ENCODE measurements at regions not wholly inside any gene's neighbourhood (a gene's known extent, or its start where the extent isn't known, plus 50 kb on each side); places are given as distances from the start of the nearest gene placed in this dataset.

- peaks cover 54% of the 10 kb centered on the region for H3K4me1 ChIP-seq (ENCODE audit: insufficient read depth, low read length)
- H3K27me3 ChIP-seq (ENCODE audit: insufficient read depth, low read length, poor library complexity) = no peaks in the 10 kb centered on the region
- ATAC-seq (ENCODE audit: insufficient read depth, low read depth) = peak; percentile 52
- H3K27ac ChIP-seq (ENCODE audit: low read length) = peak overlapping the region; percentile 10
- H3K36me3 ChIP-seq (ENCODE audit: insufficient read depth, low read length) = no peaks in the 10 kb centered on the region
- H3K79me2 ChIP-seq (ENCODE audit: insufficient read depth, low read length) = no peaks in the 10 kb centered on the region
- H3K4me2 ChIP-seq (ENCODE audit: insufficient read depth, low read length) = no peak overlapping the region
- no peak overlapping the region for H3K9ac ChIP-seq (ENCODE audit: low read depth, low read length)
- no peaks in the 10 kb centered on the region for H4K20me1 ChIP-seq (ENCODE audit: insufficient read depth, low read length)
- no peak for DNase-seq
- H3K4me3 ChIP-seq (ENCODE audit: low read depth in 1 of 2, low read length in 2 of 2) = no peak overlapping the region
- TF ChIP-seq, protein P1, sequence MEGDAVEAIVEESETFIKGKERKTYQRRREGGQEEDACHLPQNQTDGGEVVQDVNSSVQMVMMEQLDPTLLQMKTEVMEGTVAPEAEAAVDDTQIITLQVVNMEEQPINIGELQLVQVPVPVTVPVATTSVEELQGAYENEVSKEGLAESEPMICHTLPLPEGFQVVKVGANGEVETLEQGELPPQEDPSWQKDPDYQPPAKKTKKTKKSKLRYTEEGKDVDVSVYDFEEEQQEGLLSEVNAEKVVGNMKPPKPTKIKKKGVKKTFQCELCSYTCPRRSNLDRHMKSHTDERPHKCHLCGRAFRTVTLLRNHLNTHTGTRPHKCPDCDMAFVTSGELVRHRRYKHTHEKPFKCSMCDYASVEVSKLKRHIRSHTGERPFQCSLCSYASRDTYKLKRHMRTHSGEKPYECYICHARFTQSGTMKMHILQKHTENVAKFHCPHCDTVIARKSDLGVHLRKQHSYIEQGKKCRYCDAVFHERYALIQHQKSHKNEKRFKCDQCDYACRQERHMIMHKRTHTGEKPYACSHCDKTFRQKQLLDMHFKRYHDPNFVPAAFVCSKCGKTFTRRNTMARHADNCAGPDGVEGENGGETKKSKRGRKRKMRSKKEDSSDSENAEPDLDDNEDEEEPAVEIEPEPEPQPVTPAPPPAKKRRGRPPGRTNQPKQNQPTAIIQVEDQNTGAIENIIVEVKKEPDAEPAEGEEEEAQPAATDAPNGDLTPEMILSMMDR (IDR thresholded peaks at IDR 0.05; ENCODE audit: borderline replicate concordance, extremely low read depth, low read length, poor library complexity, severe bottlenecking) = no peak
- no peak for TF ChIP-seq EZH2 (IDR thresholded peaks at IDR 0.05; ENCODE audit: borderline replicate concordance, low read depth, low read length, severe bottlenecking)
- no peaks in the 10 kb centered on the region for H3K9me3 ChIP-seq (ENCODE audit: insufficient read depth, low read length, severe bottlenecking)
- H2AFZ ChIP-seq (ENCODE audit: low read depth, low read length) = 0 out of 2 replicates have a peak overlapping the region, but pooled peaks have one; percentile 3
Measured at GRCh38 chr10:4649886-4650508, 176.0 kb upstream of the AKR1E2 start.

- Histone ChIP-seq H3K4me2 (ENCODE audit: insufficient read depth, low read length) (no peak overlapping the region), H4K20me1 (ENCODE audit: insufficient read depth, low read length) (no peaks in the 10 kb centered on the region), H3K4me3 (ENCODE audit: low read depth in 1 of 2, low read length in 2 of 2) (no peak overlapping the region), H3K9ac (ENCODE audit: low read depth, low read length) (no peak overlapping the region), H3K27me3 (ENCODE audit: insufficient read depth, low read length, poor library complexity) (no peaks in the 10 kb centered on the region), H2AFZ (ENCODE audit: low read depth, low read length) (no peak overlapping the region), H3K27ac (ENCODE audit: low read length) (peak overlapping the region; percentile 10; the same call in 1 of the 2 replicates), H3K4me1 (ENCODE audit: insufficient read depth, low read length) (peaks cover 54% of the 10 kb centered on the region), H3K36me3 (ENCODE audit: insufficient read depth, low read length) (no peaks in the 10 kb centered on the region), H3K9me3 (ENCODE audit: insufficient read depth, low read length, severe bottlenecking) (no peaks in the 10 kb centered on the region), H3K79me2 (ENCODE audit: insufficient read depth, low read length) (no peaks in the 10 kb centered on the region)
- no peak for DNase-seq
- no peak for ATAC-seq (ENCODE audit: insufficient read depth, low read depth)
- TF ChIP-seq, protein P1 (IDR thresholded peaks at IDR 0.05; ENCODE audit: borderline replicate concordance, extremely low read depth, low read length, poor library complexity, severe bottlenecking) = no peak
- TF ChIP-seq EZH2 (IDR thresholded peaks at IDR 0.05; ENCODE audit: borderline replicate concordance, low read depth, low read length, severe bottlenecking) = no peak
Measured at GRCh38 chr10:4649471-4649870, 176.5 kb upstream of the AKR1E2 start.

DNA sequence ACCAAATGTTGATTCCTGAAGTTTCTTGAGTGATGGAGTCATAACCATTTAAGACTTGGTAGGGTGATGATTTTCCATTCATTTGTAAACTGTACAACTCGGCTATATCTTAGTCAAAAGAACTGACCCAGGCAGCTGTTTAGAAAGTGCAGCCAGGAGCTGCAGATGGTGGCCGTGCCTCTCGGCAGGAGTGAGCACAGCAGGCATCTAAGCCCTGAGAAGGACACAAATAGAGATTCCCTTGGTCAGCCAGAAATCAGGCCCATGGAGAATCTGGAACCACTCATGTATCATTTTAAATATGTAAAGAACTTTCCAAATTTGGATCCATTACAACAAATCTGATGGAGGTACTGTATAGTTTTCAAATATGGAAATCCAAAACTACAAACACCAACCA, 177.0 kb upstream of the AKR1E2 start:
- Histone ChIP-seq H3K9me3 (ENCODE audit: insufficient read depth, low read length, severe bottlenecking) (no peaks in the 10 kb centered on the region), H3K36me3 (ENCODE audit: insufficient read depth, low read length) (no peaks in the 10 kb centered on the region), H3K9ac (ENCODE audit: low read depth, low read length) (no peak overlapping the region), H3K4me2 (ENCODE audit: insufficient read depth, low read length) (no peak overlapping the region), H4K20me1 (ENCODE audit: insufficient read depth, low read length) (no peaks in the 10 kb centered on the region), H3K4me1 (ENCODE audit: insufficient read depth, low read length) (peaks cover 54% of the 10 kb centered on the region), H3K4me3 (ENCODE audit: low read depth in 1 of 2, low read length in 2 of 2) (no peak overlapping the region), H3K27me3 (ENCODE audit: insufficient read depth, low read length, poor library complexity) (no peaks in the 10 kb centered on the region), H3K79me2 (ENCODE audit: insufficient read depth, low read length) (no peaks in the 10 kb centered on the region), H2AFZ (ENCODE audit: low read depth, low read length) (no peak overlapping the region), H3K27ac (ENCODE audit: low read length) (peak overlapping the region; percentile 2; the same call in 1 of the 2 replicates)
- TF ChIP-seq, protein P1 (IDR thresholded peaks at IDR 0.05; ENCODE audit: borderline replicate concordance, extremely low read depth, low read length, poor library complexity, severe bottlenecking) = no peak
- TF ChIP-seq EZH2 (IDR thresholded peaks at IDR 0.05; ENCODE audit: borderline replicate concordance, low read depth, low read length, severe bottlenecking) = no peak
- ATAC-seq (ENCODE audit: insufficient read depth, low read depth) (no peak), DNase-seq (no peak)

Data from DND-41 (cell line).